A673 (cell line): ENCODE measurements at regions not wholly inside any gene's neighbourhood (a gene's known extent, or its start where the extent isn't known, plus 50 kb on each side); places are given as distances from the start of the nearest gene placed in this dataset.

ENCODE experiments used
- BruUV-seq: library from RNA; stranded (reverse); fragments of 400-500 nt; replicated peaks from 2 replicates; lab custom pipeline; 2021; lab: Mats Ljungman, UMichigan
- CTCF ChIA-PET: fragments of 300-600 bp; sonication (Branson Sonifier 250); formaldehyde crosslinking; loops from one replicate; lab custom pipeline; 2022; ENCODE audit warnings: antibody characterized with exemption; lab: Charles Lee
- POLR2A ChIA-PET: fragments of 300-600 bp; sonication (Branson Sonifier 250); formaldehyde crosslinking; loops from one replicate; lab custom pipeline; 2022; ENCODE audit warnings: antibody characterized with exemption; ENCODE audit not compliant: low non-redundant PET; lab: Charles Lee
- DNase-seq: peaks from one replicate; pipeline ENCODE4 v3.0.0-alpha.2; 2015; ENCODE audit warnings: low spot score
- H3K27ac ChIP-seq: fragments of 200-600 bp; sonication (generic); 2 replicates; pipeline ENCODE4 v1.5.1; 2016; ENCODE audit warnings: mixed run types, low read depth, mild to moderate bottlenecking, mixed read lengths, antibody characterized with exemption, low read length; ENCODE audit not compliant: poor library complexity, severe bottlenecking
- H3K27me3 ChIP-seq: fragments of 200-600 bp; sonication (generic); replicated peaks from 2 replicates; pipeline ENCODE4 v1.6.1; 2017; ENCODE audit warnings: mixed run types, low read depth, mild to moderate bottlenecking, mixed read lengths, antibody characterized with exemption, low read length; ENCODE audit not compliant: insufficient read depth, poor library complexity
- H3K36me3 ChIP-seq: fragments of 200-600 bp; sonication (generic); 2 replicates; pipeline ENCODE4 v1.6.1; 2016; ENCODE audit warnings: mixed run types, mild to moderate bottlenecking, mixed read lengths, antibody characterized with exemption, low read length; ENCODE audit not compliant: insufficient read depth, poor library complexity, severe bottlenecking
- H3K4me1 ChIP-seq: fragments of 200-600 bp; sonication (generic); 2 replicates; pipeline ENCODE4 v1.6.1; 2017; ENCODE audit warnings: mixed run types, mild to moderate bottlenecking, mixed read lengths, antibody characterized with exemption, low read length; ENCODE audit not compliant: insufficient read depth, poor library complexity, severe bottlenecking
- H3K4me3 ChIP-seq: fragments of 200-600 bp; sonication (generic); 2 replicates; pipeline ENCODE4 v1.5.1; 2016; ENCODE audit warnings: low read depth, mixed run types, mild to moderate bottlenecking, mixed read lengths, low read length; ENCODE audit not compliant: poor library complexity, severe bottlenecking
- H3K9me3 ChIP-seq: fragments of 200-600 bp; sonication (generic); 2 replicates; pipeline ENCODE4 v1.6.1; 2016; ENCODE audit warnings: mixed run types, low read depth, mild to moderate bottlenecking, mixed read lengths, antibody characterized with exemption, low read length; ENCODE audit not compliant: poor library complexity, severe bottlenecking
- EZH2 ChIP-seq: fragments of 200-600 bp; sonication (generic); IDR thresholded peaks from 2 replicates; pipeline ENCODE4 v1.6.1; 2017; ENCODE audit warnings: borderline replicate concordance, low read depth, mild to moderate bottlenecking, mixed read lengths, antibody characterized with exemption, low read length; ENCODE audit not compliant: poor library complexity, severe bottlenecking
- intact Hi-C: fragments of 100-400 bp; cut with micrococcal nuclease; formaldehyde crosslinking; loops from one replicate; pipeline ENCODE4 v1.10.0; 2022; ENCODE audit not compliant: unreplicated experiment
- TF ChIP-seq, protein P1 (sequence below): fragments of 300-800, 200-600 bp; sonication (generic); conservative IDR thresholded peaks from 2 replicates; pipeline ENCODE4 v1.5.1; 2017; ENCODE audit warnings: low read depth, mild to moderate bottlenecking, antibody characterized with exemption, low read length, moderate library complexity, mixed read lengths

DNA sequence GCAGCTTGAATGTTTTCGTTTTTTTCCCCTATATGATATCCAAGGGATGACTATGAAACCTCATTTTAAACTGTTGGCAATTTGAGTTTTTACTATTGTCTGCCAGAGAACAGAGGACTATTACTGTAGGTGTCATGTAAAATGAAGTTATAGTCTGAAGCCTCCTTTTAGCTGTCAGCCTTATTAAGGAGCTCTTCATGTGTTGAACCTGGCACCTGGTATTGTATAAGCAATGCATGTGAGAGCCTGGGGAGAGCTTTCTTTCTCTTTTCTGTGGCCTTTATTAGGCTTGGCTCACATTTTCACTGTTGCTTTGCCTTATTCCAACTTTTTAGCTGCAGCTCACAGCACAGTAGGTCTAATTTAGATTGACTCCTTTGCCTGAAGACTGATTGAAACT lies 119.1 kb upstream of the FOXP2 start:
- TF ChIP-seq, protein P1, sequence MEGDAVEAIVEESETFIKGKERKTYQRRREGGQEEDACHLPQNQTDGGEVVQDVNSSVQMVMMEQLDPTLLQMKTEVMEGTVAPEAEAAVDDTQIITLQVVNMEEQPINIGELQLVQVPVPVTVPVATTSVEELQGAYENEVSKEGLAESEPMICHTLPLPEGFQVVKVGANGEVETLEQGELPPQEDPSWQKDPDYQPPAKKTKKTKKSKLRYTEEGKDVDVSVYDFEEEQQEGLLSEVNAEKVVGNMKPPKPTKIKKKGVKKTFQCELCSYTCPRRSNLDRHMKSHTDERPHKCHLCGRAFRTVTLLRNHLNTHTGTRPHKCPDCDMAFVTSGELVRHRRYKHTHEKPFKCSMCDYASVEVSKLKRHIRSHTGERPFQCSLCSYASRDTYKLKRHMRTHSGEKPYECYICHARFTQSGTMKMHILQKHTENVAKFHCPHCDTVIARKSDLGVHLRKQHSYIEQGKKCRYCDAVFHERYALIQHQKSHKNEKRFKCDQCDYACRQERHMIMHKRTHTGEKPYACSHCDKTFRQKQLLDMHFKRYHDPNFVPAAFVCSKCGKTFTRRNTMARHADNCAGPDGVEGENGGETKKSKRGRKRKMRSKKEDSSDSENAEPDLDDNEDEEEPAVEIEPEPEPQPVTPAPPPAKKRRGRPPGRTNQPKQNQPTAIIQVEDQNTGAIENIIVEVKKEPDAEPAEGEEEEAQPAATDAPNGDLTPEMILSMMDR: no peak
- no peak for TF ChIP-seq EZH2
- Histone ChIP-seq H3K36me3 (no peaks in the 10 kb centered on the region), H3K9me3 (no peaks in the 10 kb centered on the region), H3K27ac (no peak overlapping the region), H3K4me3 (no peak overlapping the region), H3K27me3 (peaks cover 3% of the 10 kb centered on the region), H3K4me1 (no peaks in the 10 kb centered on the region)
- DNase-seq: no peak
- ChIA-PET POLR2A (no interaction called here), CTCF (no interaction called here)
- intact Hi-C loops: no loop called here
- no TSS peak for BruUV-seq

- Histone ChIP-seq H3K4me1 (no peaks in the 10 kb centered on the region), H3K9me3 (no peaks in the 10 kb centered on the region), H3K27ac (no peak overlapping the region), H3K4me3 (no peak overlapping the region), H3K36me3 (no peaks in the 10 kb centered on the region), H3K27me3 (peaks cover 3% of the 10 kb centered on the region)
- ChIA-PET CTCF (no interaction called here), POLR2A (no interaction called here)
- TF ChIP-seq EZH2: no peak
- TF ChIP-seq, protein P1: no peak
- intact Hi-C loops: no loop called here
- no peak for DNase-seq
- no TSS peak for BruUV-seq
Observed at GRCh38 chr7:114294036-114294435, 120.6 kb upstream of the FOXP2 start.

DNA sequence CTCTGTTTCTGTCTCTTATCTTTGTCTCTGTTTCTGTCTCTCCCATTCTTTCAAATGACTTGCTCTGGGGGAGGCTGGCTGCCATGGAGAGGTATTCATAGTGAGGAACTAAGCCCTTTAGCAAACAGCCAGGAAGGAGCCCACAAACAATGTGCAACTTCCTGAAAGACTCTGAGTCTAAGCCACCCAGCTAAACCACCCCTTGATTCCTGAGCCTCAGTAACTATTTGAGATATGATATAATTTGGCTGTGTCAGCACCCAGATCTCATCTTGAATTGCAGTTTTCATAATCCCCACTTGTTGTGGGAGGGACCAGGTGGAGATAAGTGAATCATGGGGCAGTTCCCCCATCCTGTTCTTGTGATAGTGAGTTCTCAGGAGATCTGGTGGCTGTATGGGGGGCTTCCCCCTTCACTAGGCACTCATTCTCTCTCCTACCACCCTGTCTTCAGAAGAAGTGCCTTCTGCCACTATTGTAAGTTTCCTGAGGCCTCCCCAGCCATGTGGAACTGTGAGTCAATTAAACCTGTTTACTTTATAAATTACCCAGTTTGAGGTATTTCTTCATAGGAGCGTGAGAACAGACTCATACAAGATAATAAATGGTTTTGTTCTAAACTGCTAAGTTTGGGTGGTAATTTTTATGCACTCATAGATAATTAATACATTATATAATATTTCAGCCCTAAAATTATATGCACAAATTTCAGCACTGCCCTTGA lies 121.2 kb upstream of the FOXP2 start:
- ChIA-PET POLR2A (no interaction called here), CTCF (no interaction called here)
- intact Hi-C loops: no loop called here
- no peak for TF ChIP-seq EZH2
- TF ChIP-seq, protein P1: no peak
- peak; percentile 1 for DNase-seq
- Histone ChIP-seq H3K36me3 (no peaks in the 10 kb centered on the region), H3K4me1 (no peaks in the 10 kb centered on the region), H3K27me3 (peaks cover under 1% of the 10 kb centered on the region), H3K4me3 (no peak overlapping the region), H3K27ac (no peak overlapping the region), H3K9me3 (no peaks in the 10 kb centered on the region)
- BruUV-seq: no TSS peak
